ENCODE measurements at regions not wholly inside any gene's neighbourhood (a gene's known extent, or its start where the extent isn't known, plus 50 kb on each side); places are given as distances from the start of the nearest gene placed in this dataset.

GRCh38 chr16:85991425-85991824, 92.5 kb downstream of the IRF8 start:
- no peaks in the 10 kb centered on the region for H3K36me3 ChIP-seq (ENCODE audit: control insufficient read depth in 2 of 2, extremely low read depth in 1 of 2, insufficient read depth in 2 of 2, low read length in 2 of 2)
- H3K9me3 ChIP-seq (replicated peaks; ENCODE audit: control insufficient read depth, insufficient read depth, low read length), result no peaks in the 10 kb centered on the region
- POLR2A ChIA-PET, result no interaction called here
- H3K9ac ChIP-seq (replicated peaks; ENCODE audit: extremely low read depth, insufficient read depth, low read length), result no peak overlapping the region
- H3K9me1 ChIP-seq (replicated peaks; ENCODE audit: control insufficient read depth, extremely low read depth, insufficient read depth, low read length), result no peaks in the 10 kb centered on the region
- FAIRE-seq, result no peak
- no peak for TF ChIP-seq GATA2 (IDR thresholded peaks at IDR 0.05; ENCODE audit: insufficient read depth, insufficient read length, low read depth, low read length)
- TF ChIP-seq EZH2 (IDR thresholded peaks at IDR 0.05; ENCODE audit: borderline replicate concordance, low read depth, low read length, severe bottlenecking), result no peak
- no peak for TF ChIP-seq CTCF (IDR thresholded peaks at IDR 0.05; ENCODE audit: extremely low read depth in 1 of 2, insufficient read depth in 1 of 2, low read depth in 1 of 2, low read length in 2 of 2)
- CTCF ChIA-PET, result interaction anchor here (1.5 to 14.3 kb wide), 3 partner anchors 25 to 170 kb away, joined by 4 to 564 read pairs (median 16); no protein-coding TSS in a partner anchor
- dilution Hi-C loops (cut with MboI; ENCODE audit: extremely low pct_ligation_motif_present, low sequenced_read_pairs), result no loop called here
- no peaks in the 10 kb centered on the region for H4K20me1 ChIP-seq (replicated peaks; ENCODE audit: control insufficient read depth, extremely low read depth, insufficient read depth, low read length)
- H3K27ac ChIP-seq (ENCODE audit: insufficient read depth, low read depth, low read length), result no peak overlapping the region
- no peak overlapping the region for H3K4me2 ChIP-seq (ENCODE audit: insufficient read depth, low read length)
- no peak overlapping the region for H2AFZ ChIP-seq (ENCODE audit: low read depth, low read length)
- intact Hi-C loops (cut with micrococcal nuclease), result no loop called here
- no peak overlapping the region for H3K4me3 ChIP-seq (replicated peaks in 1 of 3; ENCODE audit: insufficient read depth in 1 of 3, low read depth in 1 of 3, low read length in 3 of 3)
- H3K27me3 ChIP-seq (ENCODE audit: control insufficient read depth in 2 of 2, insufficient read depth in 2 of 2, low read length in 2 of 2), result peaks cover 0 to 2% of the 10 kb centered on the region in 2 experiments
- H3K79me2 ChIP-seq (ENCODE audit: control insufficient read depth, insufficient read depth, low read length), result no peaks in the 10 kb centered on the region
- no TSS peak for BruUV-seq (replicated peaks)
- no peak for DNase-seq (ENCODE audit: low read depth, low spot score)
- H3K4me1 ChIP-seq (ENCODE audit: control insufficient read depth, extremely low read depth, insufficient read depth, low read length), result no peaks in the 10 kb centered on the region

GRCh38 chr16:85991856-85992255, 92.9 kb downstream of the IRF8 start:
- dilution Hi-C loops (cut with MboI; ENCODE audit: extremely low pct_ligation_motif_present, low sequenced_read_pairs) (no loop called here), intact Hi-C loops (cut with micrococcal nuclease) (no loop called here)
- CTCF ChIA-PET, result interaction anchor here (0.6 to 14.3 kb wide), 4 partner anchors 10 to 170 kb away, joined by 3 to 564 read pairs (median 10); no protein-coding TSS in a partner anchor

More at GRCh38 chr16:85991856-85992255, 92.9 kb downstream of the IRF8 start:
- no peak for TF ChIP-seq EZH2 (IDR thresholded peaks at IDR 0.05; ENCODE audit: borderline replicate concordance, low read depth, low read length, severe bottlenecking)
- no peak for TF ChIP-seq POLR2AphosphoS5 (IDR thresholded peaks at IDR 0.05; ENCODE audit: insufficient read depth, low read depth, low read length)
- no peak for TF ChIP-seq GATA2 (IDR thresholded peaks at IDR 0.05; ENCODE audit: insufficient read depth, insufficient read length, low read depth, low read length)
- no peak for TF ChIP-seq CTCF (IDR thresholded peaks at IDR 0.05; ENCODE audit: extremely low read depth in 1 of 2, insufficient read depth in 1 of 2, low read depth in 1 of 2, low read length in 2 of 2)
- TF ChIP-seq MYC (IDR thresholded peaks at IDR 0.05; ENCODE audit: low read depth, low read length), result no peak
- TF ChIP-seq MAX (IDR thresholded peaks at IDR 0.05; ENCODE audit: insufficient read depth, insufficient read length), result no peak
- TF ChIP-seq FOS (IDR thresholded peaks at IDR 0.05; ENCODE audit: borderline replicate concordance, insufficient read depth, low read length), result no peak
- TF ChIP-seq JUN (IDR thresholded peaks at IDR 0.05; ENCODE audit: borderline replicate concordance, insufficient read depth, insufficient read length, low read depth), result no peak
- no peak for TF ChIP-seq POLR2A (IDR thresholded peaks at IDR 0.05; ENCODE audit: low read depth, low read length)
- no peaks in the 10 kb centered on the region for H3K79me2 ChIP-seq (ENCODE audit: control insufficient read depth, insufficient read depth, low read length)
- no peaks in the 10 kb centered on the region for H3K4me1 ChIP-seq (ENCODE audit: control insufficient read depth, extremely low read depth, insufficient read depth, low read length)
- no peaks in the 10 kb centered on the region for H3K36me3 ChIP-seq (ENCODE audit: control insufficient read depth in 2 of 2, extremely low read depth in 1 of 2, insufficient read depth in 2 of 2, low read length in 2 of 2)
- no peak overlapping the region for H3K4me2 ChIP-seq (ENCODE audit: insufficient read depth, low read length)
- no peaks in the 10 kb centered on the region for H4K20me1 ChIP-seq (replicated peaks; ENCODE audit: control insufficient read depth, extremely low read depth, insufficient read depth, low read length)
- H3K9ac ChIP-seq (replicated peaks; ENCODE audit: extremely low read depth, insufficient read depth, low read length), result no peak overlapping the region
- H3K27ac ChIP-seq (ENCODE audit: insufficient read depth, low read depth, low read length), result no peak overlapping the region
- POLR2A ChIA-PET, result no interaction called here
- H3K9me1 ChIP-seq (replicated peaks; ENCODE audit: control insufficient read depth, extremely low read depth, insufficient read depth, low read length), result no peaks in the 10 kb centered on the region
- no TSS peak for BruUV-seq (replicated peaks)
- FAIRE-seq (no peak), DNase-seq (ENCODE audit: low read depth, low spot score) (no peak)
- no peak overlapping the region for H2AFZ ChIP-seq (ENCODE audit: low read depth, low read length)
- no peaks in the 10 kb centered on the region for H3K9me3 ChIP-seq (replicated peaks; ENCODE audit: control insufficient read depth, insufficient read depth, low read length)
- no peak overlapping the region for H3K4me3 ChIP-seq (replicated peaks in 1 of 3; ENCODE audit: insufficient read depth in 1 of 3, low read depth in 1 of 3, low read length in 3 of 3)
- peaks cover 0 to 2% of the 10 kb centered on the region in 2 experiments for H3K27me3 ChIP-seq (ENCODE audit: control insufficient read depth in 2 of 2, insufficient read depth in 2 of 2, low read length in 2 of 2)

All from endothelial cell of umbilical vein (primary cell).